BE2C (cell line): ENCODE measurements at regions not wholly inside any gene's neighbourhood (a gene's known extent, or its start where the extent isn't known, plus 50 kb on each side); places are given as distances from the start of the nearest gene placed in this dataset.

Source experiments
- DNase-seq: peaks from one replicate; pipeline ENCODE4 v3.0.0-alpha.2; 2020
- H3K27me3 ChIP-seq: fragments of 250-450 bp; sonication (Bioruptor Pico); 2 replicates; pipeline ENCODE4 v1.5.1; 2020; ENCODE audit warnings: mild to moderate bottlenecking
- H3K36me3 ChIP-seq: fragments of 250-450 bp; sonication (Bioruptor Pico); 2 replicates; pipeline ENCODE4 v1.5.1; 2020; ENCODE audit warnings: mild to moderate bottlenecking
- H3K4me1 ChIP-seq: fragments of 250-450 bp; sonication (Bioruptor Pico); 2 replicates; pipeline ENCODE4 v1.5.1; 2020
- H3K4me3 ChIP-seq: 2 replicates; pipeline ENCODE4 v1.5.1; 2011; ENCODE audit warnings: low read depth, low read length
- H3K9me3 ChIP-seq: fragments of 250-450 bp; sonication (Bioruptor Pico); 2 replicates; pipeline ENCODE4 v1.5.1; 2020
- TF ChIP-seq, protein P1 (sequence below): IDR thresholded peaks from 2 replicates; pipeline ENCODE4 v1.5.1; 2012; ENCODE audit warnings: mild to moderate bottlenecking, low read depth, low read length

DNA sequence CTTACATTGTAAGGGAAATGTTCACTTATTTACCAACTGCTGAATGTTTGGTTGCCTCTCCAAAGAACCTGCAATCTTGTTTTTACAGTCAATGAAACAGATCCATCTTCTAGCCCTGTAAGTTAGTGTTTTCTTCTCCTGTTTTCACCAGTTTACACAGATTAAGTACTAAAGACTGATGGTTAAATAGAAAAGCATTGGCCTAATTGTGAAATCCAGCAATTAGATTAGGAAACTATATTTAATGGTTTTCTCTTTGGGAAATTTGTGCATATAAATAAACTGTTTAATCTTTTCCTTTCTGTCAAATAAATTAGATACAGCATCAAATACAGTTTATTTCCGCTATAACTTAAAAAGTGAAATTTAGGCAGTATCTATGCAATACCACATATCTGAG lies 247.9 kb upstream of the MEF2C start:
- Histone ChIP-seq H3K36me3 (no peaks in the 10 kb centered on the region), H3K9me3 (no peaks in the 10 kb centered on the region), H3K4me1 (no peaks in the 10 kb centered on the region), H3K4me3 (no peak overlapping the region), H3K27me3 (peaks cover 4% of the 10 kb centered on the region; the same call in 1 of the 2 replicates)
- TF ChIP-seq, protein P1, sequence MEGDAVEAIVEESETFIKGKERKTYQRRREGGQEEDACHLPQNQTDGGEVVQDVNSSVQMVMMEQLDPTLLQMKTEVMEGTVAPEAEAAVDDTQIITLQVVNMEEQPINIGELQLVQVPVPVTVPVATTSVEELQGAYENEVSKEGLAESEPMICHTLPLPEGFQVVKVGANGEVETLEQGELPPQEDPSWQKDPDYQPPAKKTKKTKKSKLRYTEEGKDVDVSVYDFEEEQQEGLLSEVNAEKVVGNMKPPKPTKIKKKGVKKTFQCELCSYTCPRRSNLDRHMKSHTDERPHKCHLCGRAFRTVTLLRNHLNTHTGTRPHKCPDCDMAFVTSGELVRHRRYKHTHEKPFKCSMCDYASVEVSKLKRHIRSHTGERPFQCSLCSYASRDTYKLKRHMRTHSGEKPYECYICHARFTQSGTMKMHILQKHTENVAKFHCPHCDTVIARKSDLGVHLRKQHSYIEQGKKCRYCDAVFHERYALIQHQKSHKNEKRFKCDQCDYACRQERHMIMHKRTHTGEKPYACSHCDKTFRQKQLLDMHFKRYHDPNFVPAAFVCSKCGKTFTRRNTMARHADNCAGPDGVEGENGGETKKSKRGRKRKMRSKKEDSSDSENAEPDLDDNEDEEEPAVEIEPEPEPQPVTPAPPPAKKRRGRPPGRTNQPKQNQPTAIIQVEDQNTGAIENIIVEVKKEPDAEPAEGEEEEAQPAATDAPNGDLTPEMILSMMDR: no peak
- no peak for DNase-seq

DNA sequence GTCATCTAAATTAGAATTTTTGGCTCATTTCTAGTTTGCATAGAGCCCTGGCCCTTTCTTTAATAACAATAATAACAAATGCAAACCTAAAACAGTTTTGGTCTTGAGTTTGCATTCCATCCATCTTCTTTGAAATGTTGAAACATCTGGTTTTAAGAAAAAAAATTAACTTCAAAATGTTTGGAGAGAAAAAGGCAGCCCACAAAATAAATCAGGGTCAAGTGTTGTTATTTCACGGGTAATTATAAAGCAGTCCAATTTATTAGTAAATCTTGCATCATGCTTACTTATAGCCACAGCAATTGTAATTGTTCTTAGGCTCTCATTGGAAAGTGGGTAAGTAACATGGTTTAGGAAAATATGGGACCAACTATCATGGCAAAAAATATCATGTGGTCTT lies 247.0 kb upstream of the MEF2C start:
- peaks cover 4% of the 10 kb centered on the region; the same call in 1 of the 2 replicates for H3K27me3 ChIP-seq
- H3K9me3 ChIP-seq: no peaks in the 10 kb centered on the region
- DNase-seq: no peak
- H3K36me3 ChIP-seq: no peaks in the 10 kb centered on the region
- H3K4me1 ChIP-seq: no peaks in the 10 kb centered on the region
- TF ChIP-seq, protein P1: no peak
- H3K4me3 ChIP-seq: no peak overlapping the region

DNA sequence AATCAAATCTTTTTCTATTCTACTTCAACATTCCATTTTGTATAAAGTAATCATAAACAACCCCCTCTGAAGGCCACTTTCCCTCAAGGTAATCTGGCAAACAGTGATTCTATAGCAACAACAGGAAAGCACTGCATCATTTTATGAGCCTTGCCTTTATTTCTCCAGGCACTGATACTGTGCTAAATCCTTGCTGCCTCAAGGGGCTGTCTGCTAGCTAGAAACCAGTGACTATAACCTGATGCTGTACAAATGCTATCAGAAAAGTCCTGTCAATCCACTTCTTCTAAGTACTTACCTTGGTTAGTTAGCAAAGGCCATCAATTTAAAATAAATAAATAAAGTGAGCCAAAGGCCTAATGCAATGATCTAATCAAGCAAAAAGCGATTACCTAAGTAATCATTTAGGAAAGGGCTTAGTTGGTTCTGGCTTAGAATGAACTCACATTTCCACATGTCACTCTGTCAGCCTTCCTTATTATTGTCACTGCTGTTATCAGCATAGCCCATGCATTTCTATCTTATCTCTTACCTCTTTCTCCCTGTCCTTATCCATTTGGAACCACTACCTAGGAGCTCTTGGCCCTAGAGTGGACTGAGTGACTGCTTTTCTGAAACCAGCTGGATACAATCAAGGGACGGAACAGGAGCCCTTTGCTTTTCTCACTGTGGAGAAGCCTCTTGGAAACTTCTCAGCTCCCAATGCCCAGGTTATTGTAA lies 246.1 kb upstream of the MEF2C start:
- Histone ChIP-seq H3K4me1 (no peaks in the 10 kb centered on the region), H3K27me3 (peaks cover 4% of the 10 kb centered on the region; the same call in 1 of the 2 replicates), H3K4me3 (no peak overlapping the region), H3K9me3 (no peaks in the 10 kb centered on the region), H3K36me3 (no peaks in the 10 kb centered on the region)
- no peak for DNase-seq
- TF ChIP-seq, protein P1: no peak

DNA sequence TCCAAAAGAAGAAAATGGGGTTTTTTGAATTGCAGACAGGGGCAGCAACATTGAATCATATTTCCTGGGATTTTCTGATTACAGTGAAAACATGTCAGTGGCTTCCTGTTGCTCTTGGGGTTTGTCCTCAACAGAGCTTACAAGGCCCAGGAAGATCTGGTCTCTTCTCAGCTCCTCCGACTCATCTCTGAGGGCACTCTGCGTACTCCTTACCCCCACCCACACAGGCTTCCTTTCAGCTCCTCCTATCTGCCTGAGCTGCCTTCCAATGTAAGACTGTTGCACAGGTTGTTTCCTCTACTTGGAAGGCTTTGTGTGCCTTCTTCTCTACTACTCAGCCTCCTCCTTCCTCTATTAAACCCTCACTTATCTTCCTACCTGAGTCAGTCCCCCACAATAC lies 245.1 kb upstream of the MEF2C start:
- H3K27me3 ChIP-seq: peaks cover 4% of the 10 kb centered on the region; the same call in 1 of the 2 replicates
- H3K4me1 ChIP-seq: no peaks in the 10 kb centered on the region
- DNase-seq: no peak
- TF ChIP-seq, protein P1: no peak
- no peak overlapping the region for H3K4me3 ChIP-seq
- H3K9me3 ChIP-seq: no peaks in the 10 kb centered on the region
- no peaks in the 10 kb centered on the region for H3K36me3 ChIP-seq

DNA sequence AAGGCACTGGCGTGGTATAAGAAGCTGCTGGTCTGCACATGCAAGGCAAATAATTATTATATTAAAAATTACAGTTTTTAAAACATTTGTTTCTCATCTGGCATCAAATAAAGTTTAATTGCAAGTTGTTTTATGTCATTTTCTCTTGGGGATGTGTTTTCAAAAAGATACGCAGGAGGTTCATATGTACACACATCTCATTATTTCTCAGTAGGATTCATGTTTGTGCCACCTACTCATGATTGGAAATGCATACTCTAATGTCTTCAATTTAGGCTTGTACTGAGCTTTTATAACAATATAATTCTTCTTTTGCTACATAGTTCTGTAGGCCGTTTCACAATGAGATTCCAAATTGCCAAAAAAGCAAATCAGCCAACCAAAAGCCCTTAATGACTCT lies 244.2 kb upstream of the MEF2C start:
- TF ChIP-seq, protein P1: no peak
- Histone ChIP-seq H3K36me3 (no peaks in the 10 kb centered on the region), H3K27me3 (no peaks in the 10 kb centered on the region), H3K4me1 (no peaks in the 10 kb centered on the region), H3K9me3 (no peaks in the 10 kb centered on the region), H3K4me3 (no peak overlapping the region)
- no peak for DNase-seq

DNA sequence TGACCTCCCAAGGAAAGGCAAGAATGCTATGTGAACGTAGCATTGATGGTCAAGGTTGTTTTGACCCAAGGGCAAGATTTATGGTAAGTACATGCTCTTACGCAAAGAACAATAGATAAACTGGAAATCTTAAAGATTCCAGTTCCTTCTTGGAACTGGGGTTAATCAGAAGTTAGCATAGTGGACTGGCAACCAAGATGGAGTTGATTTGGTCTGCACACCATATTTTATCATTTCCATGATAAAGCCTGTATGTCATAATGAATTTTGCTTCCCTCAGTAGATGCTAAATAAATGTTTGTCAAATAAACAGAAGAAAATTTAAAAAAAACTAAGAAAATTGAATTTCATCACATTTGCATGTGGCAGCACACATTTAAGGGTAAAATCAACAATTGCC lies 242.4 kb upstream of the MEF2C start:
- Histone ChIP-seq H3K36me3 (no peaks in the 10 kb centered on the region), H3K27me3 (no peaks in the 10 kb centered on the region), H3K9me3 (no peaks in the 10 kb centered on the region), H3K4me1 (no peaks in the 10 kb centered on the region), H3K4me3 (no peak overlapping the region)
- no peak for DNase-seq
- TF ChIP-seq, protein P1: no peak
